Eye (tissue), 1 donor: ENCODE measurements at regions not wholly inside any gene's neighbourhood (a gene's known extent, or its start where the extent isn't known, plus 50 kb on each side); places are given as distances from the start of the nearest gene placed in this dataset.
A peak's percentile ranks its signal among the peaks of the same experiment; 100 is the strongest.

Experiments
- DNase-seq: peaks from one replicate; pipeline ENCODE4 v3.0.0-alpha.2; 2015

GRCh38 chr2:223107825-223108224 is 55.8 kb downstream of the KCNE4 start:
- DNase-seq: no peak

- no peak for DNase-seq
These were observed 56.5 kb downstream of the KCNE4 start for GRCh38 chr2:223108351-223109050.

DNA sequence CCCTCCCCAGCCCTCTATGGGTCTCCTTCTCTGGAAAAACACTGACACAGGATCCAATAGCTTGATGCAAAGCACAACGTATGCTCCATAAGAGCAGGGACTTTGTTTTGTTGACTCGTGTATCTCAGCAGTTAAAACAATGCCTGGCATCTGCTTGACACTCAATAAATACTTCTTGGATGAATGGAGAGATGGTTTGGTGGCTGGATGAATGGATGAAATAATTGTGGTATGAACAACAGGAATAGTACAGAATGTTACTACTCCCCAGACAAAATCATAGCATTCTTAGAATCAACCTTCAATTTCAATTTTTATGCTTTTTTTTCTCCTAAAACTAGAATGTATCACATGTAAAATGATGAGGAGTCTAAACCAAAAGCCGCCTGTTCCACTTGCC is 57.4 kb downstream of the KCNE4 start:
- no peak for DNase-seq

- DNase-seq: no peak
These were observed 61.2 kb downstream of the KCNE4 start for GRCh38 chr2:223113161-223113560.

DNA sequence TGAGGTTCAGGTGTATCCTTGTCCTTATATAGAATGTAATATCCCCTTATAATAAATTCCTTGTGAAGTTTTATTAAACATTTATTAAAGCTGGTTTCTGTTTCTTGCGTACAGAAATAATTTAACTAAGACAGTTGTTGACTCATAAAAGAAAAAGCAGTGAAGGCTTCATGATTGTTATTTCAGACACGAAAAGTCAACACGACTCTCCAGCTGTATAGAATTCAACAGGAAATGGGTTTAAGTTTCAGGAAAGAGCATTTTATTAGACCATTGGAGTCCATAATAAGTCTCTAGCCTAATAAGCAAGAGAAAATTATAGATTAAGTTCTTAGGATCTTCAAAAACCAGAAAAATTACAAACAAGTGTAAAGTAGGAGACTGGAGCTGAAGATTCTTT is 62.2 kb downstream of the KCNE4 start:
- DNase-seq: no peak

DNA sequence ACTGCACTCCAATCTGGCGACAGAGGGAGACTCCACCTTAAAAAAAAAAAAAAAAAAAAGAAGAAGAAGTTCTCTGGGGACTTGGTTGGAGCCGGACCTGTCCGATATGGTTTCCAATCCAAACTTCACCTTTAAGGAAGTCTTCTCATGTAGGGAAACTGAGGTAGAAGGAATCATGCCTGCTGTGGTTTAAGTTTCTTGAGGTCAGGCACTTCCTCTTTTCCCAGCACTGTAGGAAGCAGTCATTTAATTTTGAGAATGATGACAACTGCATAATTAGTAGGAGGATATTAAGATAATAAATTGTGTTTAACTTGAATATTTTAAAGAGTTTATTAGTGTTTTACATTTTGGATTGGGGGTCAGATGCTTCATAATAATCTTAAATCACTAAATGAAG is 62.9 kb downstream of the KCNE4 start:
- no peak for DNase-seq

- no peak for DNase-seq
These were observed 65.5 kb downstream of the KCNE4 start for GRCh38 chr2:223117533-223117932.

- DNase-seq: no peak
These were observed 69.3 kb downstream of the KCNE4 start for GRCh38 chr2:223121283-223121682.

- no peak for DNase-seq
These were observed 70.8 kb downstream of the KCNE4 start for GRCh38 chr2:223122781-223123180.

DNA sequence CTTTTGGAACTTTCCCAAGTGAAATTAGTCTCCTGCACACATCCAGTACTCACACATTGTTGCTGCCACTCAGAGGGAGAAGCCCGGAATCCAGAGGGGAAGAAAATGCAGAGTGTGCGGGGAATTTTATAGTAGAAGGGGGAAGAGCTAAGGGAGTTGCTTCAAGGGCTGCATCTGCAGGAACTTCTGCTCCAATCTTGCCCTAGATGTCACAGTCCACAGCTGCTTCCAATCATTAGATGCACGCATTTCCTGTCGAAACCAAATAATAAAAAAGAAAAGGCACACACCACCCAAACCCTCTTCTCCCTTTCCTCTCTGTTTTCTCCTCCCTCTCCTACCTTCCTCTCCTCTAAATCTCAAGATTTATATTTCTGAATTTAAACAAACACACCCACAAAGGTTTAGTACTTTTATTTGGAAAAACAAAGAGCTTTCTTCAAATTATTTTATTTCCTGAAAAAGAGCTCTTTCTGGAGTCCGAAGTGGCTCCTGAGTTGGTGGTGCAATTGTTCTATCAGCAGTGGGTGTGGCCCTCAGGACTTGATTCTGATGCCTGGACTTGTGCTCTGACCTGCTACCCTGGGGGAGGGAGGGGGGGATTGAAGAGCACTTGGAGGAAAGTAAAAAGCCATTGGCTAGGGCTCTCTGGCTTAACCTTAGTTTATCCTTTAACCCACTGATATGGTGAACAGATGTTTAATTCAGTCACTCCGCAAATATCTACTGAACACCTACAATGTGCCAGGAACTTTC is 72.0 kb downstream of the KCNE4 start:
- DNase-seq: peak; percentile 35

- DNase-seq: no peak
These were observed 89.6 kb downstream of the KCNE4 start for GRCh38 chr2:223141606-223142005.

DNA sequence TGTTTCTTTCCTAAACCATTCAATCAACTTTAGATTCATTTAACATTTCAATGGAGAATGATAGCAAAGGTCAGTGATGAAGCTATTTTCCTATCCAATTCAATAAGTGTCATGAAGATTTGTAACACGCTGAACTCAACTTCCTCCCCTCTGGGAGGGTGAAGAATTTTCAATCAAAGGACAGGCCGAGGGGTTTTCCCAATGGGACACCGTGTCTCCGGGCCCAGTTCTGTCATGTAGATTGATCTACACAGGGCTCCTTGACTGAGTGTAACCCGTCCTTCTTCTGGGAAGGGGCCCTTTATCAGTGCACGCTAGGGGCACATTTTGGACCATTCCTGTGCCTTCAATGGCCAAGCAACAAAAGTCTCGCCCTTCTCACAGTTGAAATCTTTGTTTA is 90.1 kb downstream of the KCNE4 start:
- no peak for DNase-seq

GRCh38 chr2:223147431-223147830 is 95.4 kb downstream of the KCNE4 start:
- DNase-seq: no peak

DNA sequence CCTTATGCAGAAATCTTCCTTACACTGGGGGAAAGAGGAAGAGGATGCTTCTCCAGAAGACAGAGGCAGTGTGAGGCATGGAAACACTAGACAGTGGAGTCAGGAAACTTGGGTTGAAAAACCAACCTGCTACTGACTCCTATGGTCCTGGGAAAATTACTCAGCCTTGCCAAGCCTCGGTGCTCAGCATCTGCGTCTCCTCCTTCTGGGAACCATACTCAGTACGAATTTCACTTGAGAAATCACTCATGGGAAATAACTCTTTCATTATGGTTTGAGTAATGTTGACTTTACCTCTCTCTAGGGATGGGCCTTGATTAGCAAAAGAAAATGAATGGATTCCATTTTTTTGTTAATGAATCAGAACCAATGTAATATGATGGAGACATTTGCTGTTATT is 96.5 kb downstream of the KCNE4 start:
- no peak for DNase-seq

GRCh38 chr2:223155956-223156355 is 104.0 kb downstream of the KCNE4 start:
- no peak for DNase-seq

DNA sequence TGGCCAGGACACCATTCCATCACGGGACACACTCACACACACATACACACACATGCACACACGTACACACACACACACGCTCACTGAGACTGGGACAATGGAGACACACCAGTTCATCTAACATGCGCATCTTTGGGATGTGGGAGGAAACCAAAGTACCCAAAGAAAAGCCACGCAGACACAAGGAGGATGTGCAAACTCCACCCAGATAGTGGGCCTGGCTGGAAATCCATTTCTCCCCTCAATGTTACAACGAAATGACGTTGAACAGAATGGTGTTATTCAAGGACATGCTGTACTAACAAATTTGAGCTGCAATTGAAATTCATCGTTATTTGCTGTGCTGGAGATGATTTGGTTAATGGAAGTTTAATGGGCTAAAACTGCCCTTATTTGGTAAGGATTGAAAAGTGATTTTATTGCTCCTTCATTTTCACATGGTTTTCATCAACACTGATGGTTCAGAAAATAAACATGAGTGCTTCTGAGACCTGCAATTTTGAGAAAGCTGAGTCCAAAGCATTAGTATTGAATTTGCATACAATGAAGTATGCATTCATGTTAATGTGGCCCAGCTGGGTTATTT is 110.0 kb downstream of the KCNE4 start:
- DNase-seq: peak; percentile 24

- no peak for DNase-seq
These were observed 113.6 kb downstream of the KCNE4 start for GRCh38 chr2:223165423-223166214.

DNA sequence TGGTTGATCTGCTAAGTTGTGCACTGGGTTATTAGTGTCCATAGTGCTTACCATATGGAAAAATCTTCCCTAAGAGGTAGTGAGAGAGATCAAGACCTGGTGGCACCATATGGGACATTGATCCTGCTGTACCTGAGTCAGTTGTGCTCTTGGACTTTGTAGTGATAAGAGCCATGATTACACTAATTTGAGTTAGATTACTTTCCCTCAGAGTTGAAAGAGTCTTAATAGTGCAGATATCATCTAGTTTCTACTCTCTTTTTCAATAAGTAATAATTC is 114.2 kb downstream of the KCNE4 start:
- DNase-seq: no peak

DNA sequence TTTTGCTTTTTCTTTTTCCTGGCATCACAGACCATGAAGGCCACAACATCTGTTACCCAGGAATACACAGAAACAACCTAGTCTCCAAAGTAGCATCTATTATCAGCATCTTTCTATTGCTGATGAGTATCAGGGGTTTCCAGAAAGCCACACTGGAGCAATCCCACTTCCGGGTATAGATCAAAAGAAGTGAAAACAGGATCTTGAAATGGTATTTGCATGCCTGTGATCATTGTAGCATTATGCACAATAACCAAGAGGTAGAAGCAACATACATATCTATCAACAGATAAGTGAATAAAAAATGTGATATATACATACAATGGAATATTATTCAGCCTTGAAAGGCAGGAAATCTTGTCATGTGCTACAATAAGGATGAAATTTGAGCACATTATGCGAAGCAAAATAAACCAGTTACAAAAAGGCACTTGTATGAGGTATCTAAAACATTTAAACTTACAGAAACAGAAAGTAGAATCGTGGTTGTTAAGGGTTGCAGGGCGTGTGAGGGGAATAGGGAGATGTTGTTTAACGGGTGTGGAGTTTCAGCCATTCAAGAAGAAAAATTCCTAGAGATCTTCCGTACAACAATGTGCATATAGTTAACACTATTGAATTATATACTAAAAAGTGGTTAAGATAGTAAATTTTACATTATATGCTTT is 115.1 kb downstream of the KCNE4 start:
- no peak for DNase-seq

- DNase-seq: no peak
These were observed 118.0 kb downstream of the KCNE4 start for GRCh38 chr2:223169830-223170605.

DNA sequence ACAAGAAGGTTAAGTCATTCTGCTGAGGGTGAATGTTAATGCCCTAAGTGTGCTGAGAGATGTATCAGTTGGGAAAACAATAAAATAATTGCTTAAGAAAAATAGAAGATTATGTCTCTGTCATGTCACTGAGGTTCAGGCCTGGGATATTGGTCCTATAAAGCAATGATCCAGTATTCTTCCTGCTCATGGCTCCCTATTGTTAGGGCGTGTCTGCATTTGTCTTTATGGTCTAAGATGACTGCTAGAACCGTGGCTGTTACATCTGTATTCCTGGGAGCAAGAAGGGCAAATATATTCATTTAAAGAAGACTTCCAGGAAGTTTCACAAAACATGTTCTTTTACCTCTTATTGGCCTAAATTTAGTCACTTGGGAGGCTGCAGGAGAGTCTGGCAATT is 125.0 kb downstream of the KCNE4 start:
- no peak for DNase-seq

DNA sequence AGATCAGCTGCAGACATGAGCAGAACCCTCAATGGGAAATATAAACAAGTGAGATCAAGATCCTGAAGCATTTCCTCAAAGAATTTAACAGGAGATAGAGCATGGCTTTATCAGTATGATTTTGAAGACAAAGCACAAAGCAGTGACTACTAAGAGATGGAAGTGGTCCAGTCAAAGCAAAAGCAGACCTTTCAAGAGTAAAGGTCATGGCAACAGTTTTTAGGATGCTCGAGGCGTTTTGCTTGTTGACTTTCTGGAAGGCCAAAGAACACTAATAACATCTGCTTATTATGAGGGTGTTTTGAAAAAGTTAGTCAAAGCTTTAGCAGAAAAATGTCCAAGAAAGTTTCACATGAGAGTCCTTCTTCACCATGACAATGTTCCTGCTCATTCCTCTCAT is 128.5 kb downstream of the KCNE4 start:
- DNase-seq: no peak
